ENCODE measurements at regions not wholly inside any gene's neighbourhood (a gene's known extent, or its start where the extent isn't known, plus 50 kb on each side); places are given as distances from the start of the nearest gene placed in this dataset.
A peak's percentile ranks its signal among the peaks of the same experiment; 100 is the strongest.

GRCh38 chr7:22549667-22550513 lies 49.9 kb upstream of the STEAP1B start:
- peak; percentile 47 for TF ChIP-seq CTCF (IDR thresholded peaks at IDR 0.05; ENCODE audit: low read depth, low read length, missing input control)
- no peak for TF ChIP-seq JUND (IDR thresholded peaks at IDR 0.05)
- no peak for TF ChIP-seq YY1 (IDR thresholded peaks at IDR 0.05)
- TF ChIP-seq HNF4G (IDR thresholded peaks at IDR 0.05), result no peak
- no peak for TF ChIP-seq REST (IDR thresholded peaks at IDR 0.05)
- TF ChIP-seq TAF1 (conservative IDR thresholded peaks at IDR 0.05), result no peak
- TF ChIP-seq MAX (IDR thresholded peaks at IDR 0.05), result no peak
- no peak for TF ChIP-seq FOXA1 (IDR thresholded peaks at IDR 0.05)
- no peak for TF ChIP-seq SP1 (IDR thresholded peaks at IDR 0.05)
- no peak for TF ChIP-seq FOXA2 (IDR thresholded peaks at IDR 0.05)
- TF ChIP-seq GABPA (IDR thresholded peaks at IDR 0.05 in 1 of 2, conservative IDR thresholded peaks at IDR 0.05 in 1 of 2), result no peak
- no peak for TF ChIP-seq RXRA (IDR thresholded peaks at IDR 0.05)

Measured in liver (tissue), 3 donors.